Liver (tissue), 3 donors: ENCODE measurements at regions not wholly inside any gene's neighbourhood (a gene's known extent, or its start where the extent isn't known, plus 50 kb on each side); places are given as distances from the start of the nearest gene placed in this dataset.

ENCODE experiments used
- ATF3 ChIP-seq: IDR thresholded peaks from 2 replicates; pipeline ENCODE4 v1.6.1; 2016; ENCODE audit warnings: antibody characterized with exemption
- EGR1 ChIP-seq, 2 donors: IDR thresholded peaks; 2 replicates each; pipeline ENCODE4 v1.6.1; 2016 to 2018; ENCODE audit warnings: antibody characterized with exemption in 2 of 2, low read depth in 2 of 2
- GABPA ChIP-seq, 2 donors: IDR thresholded peaks in 1 of 2; conservative IDR thresholded peaks in 1 of 2; 2 replicates each; pipeline ENCODE4 v1.6.1; 2016; ENCODE audit warnings: antibody characterized with exemption in 2 of 2, mild to moderate bottlenecking in 1 of 2, moderate library complexity in 1 of 2
- JUND ChIP-seq, 2 donors: IDR thresholded peaks; 2 replicates each; pipeline ENCODE4 v1.6.1; 2016; ENCODE audit warnings: antibody characterized with exemption in 2 of 2
- RXRA ChIP-seq, 2 donors: IDR thresholded peaks; 2 replicates each; pipeline ENCODE4 v1.6.1; 2017 to 2018; ENCODE audit warnings: antibody characterized with exemption in 2 of 2, mild to moderate bottlenecking in 1 of 2
- SP1 ChIP-seq: IDR thresholded peaks from 2 replicates; pipeline ENCODE4 v1.6.1; 2018; ENCODE audit warnings: antibody characterized with exemption, mild to moderate bottlenecking
- TAF1 ChIP-seq: conservative IDR thresholded peaks from 2 replicates; pipeline ENCODE4 v1.6.1; 2016; ENCODE audit warnings: antibody characterized with exemption, mild to moderate bottlenecking
- YY1 ChIP-seq: IDR thresholded peaks from 2 replicates; pipeline ENCODE4 v1.6.1; 2016; ENCODE audit warnings: antibody characterized with exemption, mild to moderate bottlenecking
- TF ChIP-seq, protein P1 (sequence below): fragments of 150-350 bp; IDR thresholded peaks from 2 replicates; pipeline ENCODE4 v1.5.1; 2017; ENCODE audit warnings: improper control_type of control experiment, low read depth, low read length; ENCODE audit not compliant: missing input control
- TF ChIP-seq, protein P2 (sequence below): IDR thresholded peaks from 2 replicates; pipeline ENCODE4 v1.6.1; 2016; ENCODE audit warnings: antibody characterized with exemption, mild to moderate bottlenecking
- TF ChIP-seq, protein P3 (sequence below): IDR thresholded peaks from 2 replicates; pipeline ENCODE4 v1.6.1; 2016; ENCODE audit warnings: antibody characterized with exemption
- TF ChIP-seq, protein P4 (sequence below): IDR thresholded peaks from 2 replicates; pipeline ENCODE4 v1.6.1; 2016; ENCODE audit warnings: antibody characterized with exemption
- donor health status: healthy.
- donor health status: healthy.

DNA sequence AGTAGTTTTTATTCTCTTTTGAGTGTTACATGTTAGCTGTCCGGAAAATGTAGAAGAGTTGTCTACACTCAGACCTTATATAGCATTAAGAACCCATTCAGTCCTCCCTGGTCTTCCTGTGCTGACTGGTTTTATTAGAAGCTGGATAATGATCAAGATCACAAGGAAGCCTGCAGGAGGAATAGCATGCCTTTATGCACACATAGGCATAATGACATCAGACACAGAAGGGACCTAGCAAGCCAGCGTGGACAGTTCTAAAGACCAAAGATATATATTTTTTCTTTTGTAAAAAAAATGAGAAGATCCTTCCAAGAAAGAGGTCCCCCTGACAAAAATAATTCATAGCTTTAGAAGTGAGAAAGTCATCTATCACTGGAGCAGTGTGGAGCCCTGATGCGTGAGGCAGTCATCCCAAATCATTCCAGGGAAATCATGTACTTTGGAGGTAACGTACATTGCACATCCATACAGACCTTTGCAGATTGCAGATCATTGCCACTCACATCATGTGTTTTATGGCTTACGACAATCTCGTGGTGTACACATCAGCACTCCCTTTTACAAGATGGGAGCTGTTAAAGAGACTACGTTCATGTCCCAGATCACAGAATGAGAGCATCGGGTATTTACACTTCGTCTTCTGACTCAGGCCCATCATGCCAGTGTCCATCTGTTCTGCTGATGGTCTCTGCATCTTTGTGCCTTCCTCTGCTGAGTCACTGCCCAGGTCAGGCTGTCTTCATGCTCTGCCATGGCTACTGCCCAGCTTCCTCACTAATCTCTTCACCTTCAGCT lies 334.0 kb downstream of the SOCS6 start:
- TF ChIP-seq, protein P1, sequence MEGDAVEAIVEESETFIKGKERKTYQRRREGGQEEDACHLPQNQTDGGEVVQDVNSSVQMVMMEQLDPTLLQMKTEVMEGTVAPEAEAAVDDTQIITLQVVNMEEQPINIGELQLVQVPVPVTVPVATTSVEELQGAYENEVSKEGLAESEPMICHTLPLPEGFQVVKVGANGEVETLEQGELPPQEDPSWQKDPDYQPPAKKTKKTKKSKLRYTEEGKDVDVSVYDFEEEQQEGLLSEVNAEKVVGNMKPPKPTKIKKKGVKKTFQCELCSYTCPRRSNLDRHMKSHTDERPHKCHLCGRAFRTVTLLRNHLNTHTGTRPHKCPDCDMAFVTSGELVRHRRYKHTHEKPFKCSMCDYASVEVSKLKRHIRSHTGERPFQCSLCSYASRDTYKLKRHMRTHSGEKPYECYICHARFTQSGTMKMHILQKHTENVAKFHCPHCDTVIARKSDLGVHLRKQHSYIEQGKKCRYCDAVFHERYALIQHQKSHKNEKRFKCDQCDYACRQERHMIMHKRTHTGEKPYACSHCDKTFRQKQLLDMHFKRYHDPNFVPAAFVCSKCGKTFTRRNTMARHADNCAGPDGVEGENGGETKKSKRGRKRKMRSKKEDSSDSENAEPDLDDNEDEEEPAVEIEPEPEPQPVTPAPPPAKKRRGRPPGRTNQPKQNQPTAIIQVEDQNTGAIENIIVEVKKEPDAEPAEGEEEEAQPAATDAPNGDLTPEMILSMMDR = no peak
- no peak for TF ChIP-seq YY1
- TF ChIP-seq, protein P2, sequence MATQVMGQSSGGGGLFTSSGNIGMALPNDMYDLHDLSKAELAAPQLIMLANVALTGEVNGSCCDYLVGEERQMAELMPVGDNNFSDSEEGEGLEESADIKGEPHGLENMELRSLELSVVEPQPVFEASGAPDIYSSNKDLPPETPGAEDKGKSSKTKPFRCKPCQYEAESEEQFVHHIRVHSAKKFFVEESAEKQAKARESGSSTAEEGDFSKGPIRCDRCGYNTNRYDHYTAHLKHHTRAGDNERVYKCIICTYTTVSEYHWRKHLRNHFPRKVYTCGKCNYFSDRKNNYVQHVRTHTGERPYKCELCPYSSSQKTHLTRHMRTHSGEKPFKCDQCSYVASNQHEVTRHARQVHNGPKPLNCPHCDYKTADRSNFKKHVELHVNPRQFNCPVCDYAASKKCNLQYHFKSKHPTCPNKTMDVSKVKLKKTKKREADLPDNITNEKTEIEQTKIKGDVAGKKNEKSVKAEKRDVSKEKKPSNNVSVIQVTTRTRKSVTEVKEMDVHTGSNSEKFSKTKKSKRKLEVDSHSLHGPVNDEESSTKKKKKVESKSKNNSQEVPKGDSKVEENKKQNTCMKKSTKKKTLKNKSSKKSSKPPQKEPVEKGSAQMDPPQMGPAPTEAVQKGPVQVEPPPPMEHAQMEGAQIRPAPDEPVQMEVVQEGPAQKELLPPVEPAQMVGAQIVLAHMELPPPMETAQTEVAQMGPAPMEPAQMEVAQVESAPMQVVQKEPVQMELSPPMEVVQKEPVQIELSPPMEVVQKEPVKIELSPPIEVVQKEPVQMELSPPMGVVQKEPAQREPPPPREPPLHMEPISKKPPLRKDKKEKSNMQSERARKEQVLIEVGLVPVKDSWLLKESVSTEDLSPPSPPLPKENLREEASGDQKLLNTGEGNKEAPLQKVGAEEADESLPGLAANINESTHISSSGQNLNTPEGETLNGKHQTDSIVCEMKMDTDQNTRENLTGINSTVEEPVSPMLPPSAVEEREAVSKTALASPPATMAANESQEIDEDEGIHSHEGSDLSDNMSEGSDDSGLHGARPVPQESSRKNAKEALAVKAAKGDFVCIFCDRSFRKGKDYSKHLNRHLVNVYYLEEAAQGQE = no peak
- TF ChIP-seq, protein P3, sequence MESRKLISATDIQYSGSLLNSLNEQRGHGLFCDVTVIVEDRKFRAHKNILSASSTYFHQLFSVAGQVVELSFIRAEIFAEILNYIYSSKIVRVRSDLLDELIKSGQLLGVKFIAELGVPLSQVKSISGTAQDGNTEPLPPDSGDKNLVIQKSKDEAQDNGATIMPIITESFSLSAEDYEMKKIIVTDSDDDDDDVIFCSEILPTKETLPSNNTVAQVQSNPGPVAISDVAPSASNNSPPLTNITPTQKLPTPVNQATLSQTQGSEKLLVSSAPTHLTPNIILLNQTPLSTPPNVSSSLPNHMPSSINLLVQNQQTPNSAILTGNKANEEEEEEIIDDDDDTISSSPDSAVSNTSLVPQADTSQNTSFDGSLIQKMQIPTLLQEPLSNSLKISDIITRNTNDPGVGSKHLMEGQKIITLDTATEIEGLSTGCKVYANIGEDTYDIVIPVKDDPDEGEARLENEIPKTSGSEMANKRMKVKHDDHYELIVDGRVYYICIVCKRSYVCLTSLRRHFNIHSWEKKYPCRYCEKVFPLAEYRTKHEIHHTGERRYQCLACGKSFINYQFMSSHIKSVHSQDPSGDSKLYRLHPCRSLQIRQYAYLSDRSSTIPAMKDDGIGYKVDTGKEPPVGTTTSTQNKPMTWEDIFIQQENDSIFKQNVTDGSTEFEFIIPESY = no peak
- TF ChIP-seq SP1 = no peak
- TF ChIP-seq TAF1 = no peak
- no peak for TF ChIP-seq RXRA (IDR thresholded peaks at IDR 0.05)
- no peak for TF ChIP-seq GABPA (IDR thresholded peaks at IDR 0.05 in 1 of 2, conservative IDR thresholded peaks at IDR 0.05 in 1 of 2)
- TF ChIP-seq ATF3 = no peak
- TF ChIP-seq, protein P4, sequence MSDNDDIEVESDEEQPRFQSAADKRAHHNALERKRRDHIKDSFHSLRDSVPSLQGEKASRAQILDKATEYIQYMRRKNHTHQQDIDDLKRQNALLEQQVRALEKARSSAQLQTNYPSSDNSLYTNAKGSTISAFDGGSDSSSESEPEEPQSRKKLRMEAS = no peak
- no peak for TF ChIP-seq EGR1 (IDR thresholded peaks at IDR 0.05; ENCODE audit: low read depth in 2 of 2)
- TF ChIP-seq JUND (IDR thresholded peaks at IDR 0.05) = no peak
